IMR-90 (cell line): ENCODE measurements at regions not wholly inside any gene's neighbourhood (a gene's known extent, or its start where the extent isn't known, plus 50 kb on each side); places are given as distances from the start of the nearest gene placed in this dataset.

Experiments used
- ATAC-seq: fragments of 200-7000 bp; cut with Tn5 transposase; 2 replicates; pipeline ENCODE4 v1.9.1; 2020; ENCODE audit warnings: low read depth, mild to moderate bottlenecking, moderate library complexity
- BruUV-seq: library from RNA; stranded (reverse); fragments of 400-500 nt; replicated peaks from 2 replicates; lab custom pipeline; 2021; lab: Mats Ljungman, UMichigan
- CTCF ChIA-PET: fragments of 300-600 bp; formaldehyde crosslinking; extraction: SDS; loops from one replicate; lab custom pipeline; 2021; ENCODE audit warnings: antibody characterized with exemption; lab: Yijun Ruan, JAX
- POLR2A ChIA-PET: fragments of 300-600 bp; sonication (Branson Sonifier 250); formaldehyde crosslinking; loops from one replicate; lab custom pipeline; 2022; ENCODE audit warnings: antibody characterized with exemption; ENCODE audit not compliant: unreplicated experiment; lab: Charles Lee
- DNase-seq: peaks from one replicate; pipeline ENCODE4 v3.0.0; 2013
- H2AFZ ChIP-seq: replicated peaks from 2 replicates; pipeline ENCODE3; 2013; ENCODE audit warnings: low read length, mild to moderate bottlenecking; ENCODE audit not compliant: poor library complexity
- H2AK5ac ChIP-seq: 2 replicates; pipeline ENCODE4 v1.6.1; 2013; ENCODE audit warnings: low read depth, low read length, inconsistent platforms
- H2AK9ac ChIP-seq: replicated peaks from 2 replicates; pipeline ENCODE3; 2013; ENCODE audit warnings: mild to moderate bottlenecking, low read depth, low read length, moderate library complexity; ENCODE audit not compliant: poor library complexity
- H2BK120ac ChIP-seq: 2 replicates; pipeline ENCODE4 v1.6.1; 2013; ENCODE audit warnings: low read depth, low read length, inconsistent platforms
- H2BK15ac ChIP-seq: 3 replicates; pipeline ENCODE4 v1.6.1; 2013; ENCODE audit warnings: low read depth, low read length, inconsistent platforms
- H2BK20ac ChIP-seq: 2 replicates; pipeline ENCODE4 v1.6.1; 2013; ENCODE audit warnings: low read depth, mild to moderate bottlenecking, inconsistent platforms, low read length, moderate library complexity
- H2BK5ac ChIP-seq: 2 replicates; pipeline ENCODE4 v1.6.1; 2013; ENCODE audit warnings: mild to moderate bottlenecking, low read depth, low read length, inconsistent platforms; ENCODE audit not compliant: poor library complexity, severe bottlenecking
- H3K14ac ChIP-seq: replicated peaks from 2 replicates; pipeline ENCODE4 v1.6.1; 2013; ENCODE audit warnings: low read depth, low read length, inconsistent platforms
- H3K18ac ChIP-seq: 2 replicates; pipeline ENCODE4 v1.6.1; 2013; ENCODE audit warnings: low read depth, low read length, control low read depth
- H3K23ac ChIP-seq: 2 replicates; pipeline ENCODE4 v1.6.1; 2013; ENCODE audit warnings: low read depth, low read length, inconsistent platforms
- H3K27ac ChIP-seq: 2 replicates; pipeline ENCODE4 v1.5.1; 2013; ENCODE audit warnings: mild to moderate bottlenecking, control low read depth, low read length; ENCODE audit not compliant: insufficient read depth
- H3K27me3 ChIP-seq: 2 replicates; pipeline ENCODE4 v1.6.1; 2013; ENCODE audit warnings: low read length; ENCODE audit not compliant: control insufficient read depth, insufficient read depth
- H3K36me3 ChIP-seq: 2 replicates; pipeline ENCODE4 v1.6.1; 2013; ENCODE audit warnings: low read length, mixed read lengths; ENCODE audit not compliant: control insufficient read depth, insufficient read depth
- H3K4ac ChIP-seq: 2 replicates; pipeline ENCODE4 v1.6.1; 2013; ENCODE audit warnings: low read depth, low read length, inconsistent platforms
- H3K4me1 ChIP-seq: 2 replicates; pipeline ENCODE4 v1.6.1; 2013; ENCODE audit warnings: low read length, mixed read lengths; ENCODE audit not compliant: control insufficient read depth, insufficient read depth
- H3K4me2 ChIP-seq: 2 replicates; pipeline ENCODE4 v1.6.1; 2013; ENCODE audit warnings: low read depth, mild to moderate bottlenecking, control low read depth, low read length, moderate library complexity
- H3K4me3 ChIP-seq: 2 replicates; pipeline ENCODE4 v1.5.1; 2013; ENCODE audit warnings: low read depth, mild to moderate bottlenecking, control low read depth, low read length, moderate library complexity; ENCODE audit not compliant: insufficient read depth
- H3K56ac ChIP-seq: 2 replicates; pipeline ENCODE4 v1.6.1; 2013; ENCODE audit warnings: low read length, inconsistent platforms; ENCODE audit not compliant: insufficient read depth; ENCODE audit errors: extremely low read depth
- H3K79me1 ChIP-seq, 2 experiments: 2 replicates each; pipeline ENCODE4 v1.6.1; 2013; ENCODE audit warnings: low read length in 2 of 2, inconsistent platforms in 1 of 2, low read depth in 1 of 2
- H3K9ac ChIP-seq: 2 replicates; pipeline ENCODE4 v1.6.1; 2013; ENCODE audit warnings: low read depth, low read length, control low read depth
- H3K9me1 ChIP-seq: 2 replicates; pipeline ENCODE4 v1.6.1; 2013; ENCODE audit warnings: low read length, inconsistent platforms; ENCODE audit not compliant: insufficient read depth
- H3K9me3 ChIP-seq: 2 replicates; pipeline ENCODE4 v1.6.1; 2013; ENCODE audit warnings: low read length; ENCODE audit not compliant: control insufficient read depth, insufficient read depth
- H4K20me1 ChIP-seq: 2 replicates; pipeline ENCODE4 v1.6.1; 2013; ENCODE audit warnings: low read length, inconsistent platforms; ENCODE audit not compliant: insufficient read depth
- H4K5ac ChIP-seq: 2 replicates; pipeline ENCODE4 v1.6.1; 2013; ENCODE audit warnings: mild to moderate bottlenecking, low read depth, low read length, control low read depth
- H4K8ac ChIP-seq, 2 experiments: 2 replicates each; pipeline ENCODE4 v1.6.1; 2013; ENCODE audit warnings: low read depth in 2 of 2, low read length in 2 of 2, control low read depth in 1 of 2, inconsistent platforms in 1 of 2
- H4K91ac ChIP-seq: 2 replicates; pipeline ENCODE4 v1.6.1; 2013; ENCODE audit warnings: low read depth, low read length, inconsistent platforms; ENCODE audit not compliant: insufficient read depth
- BHLHE40 ChIP-seq: fragments of 150-350 bp; IDR thresholded peaks from 2 replicates; pipeline ENCODE4 v1.6.1; 2016; ENCODE audit warnings: mild to moderate bottlenecking, low read depth, low read length
- CEBPB ChIP-seq: IDR thresholded peaks from 2 replicates; pipeline ENCODE4 v1.6.1; 2012; ENCODE audit warnings: low read depth, low read length, improper control_type of control experiment
- CHD1 ChIP-seq: IDR thresholded peaks from 2 replicates; pipeline ENCODE4 v1.6.1; 2012; ENCODE audit warnings: low read depth, low read length, improper control_type of control experiment
- CTCF ChIP-seq: conservative IDR thresholded peaks from 2 replicates; pipeline ENCODE4 v1.5.1; 2012; ENCODE audit warnings: mild to moderate bottlenecking, low read depth, low read length, improper control_type of control experiment
- ELK1 ChIP-seq: fragments of 150-350 bp; IDR thresholded peaks from 2 replicates; pipeline ENCODE4 v1.6.1; 2016; ENCODE audit warnings: low read depth, mild to moderate bottlenecking, low read length, moderate library complexity, borderline replicate concordance
- FOS ChIP-seq: fragments of 150-350 bp; IDR thresholded peaks from 2 replicates; pipeline ENCODE4 v1.6.1; 2016; ENCODE audit warnings: low read depth, low read length
- MAFK ChIP-seq: IDR thresholded peaks from 2 replicates; pipeline ENCODE4 v1.6.1; 2012; ENCODE audit warnings: low read depth, low read length, improper control_type of control experiment
- MAZ ChIP-seq: IDR thresholded peaks from 2 replicates; pipeline ENCODE4 v1.6.1; 2012; ENCODE audit warnings: low read depth, mild to moderate bottlenecking, low read length, improper control_type of control experiment, moderate library complexity, borderline replicate concordance
- MXI1 ChIP-seq: IDR thresholded peaks from 2 replicates; pipeline ENCODE4 v1.6.1; 2012; ENCODE audit warnings: low read depth, mild to moderate bottlenecking, low read length, moderate library complexity, borderline replicate concordance
- NFE2L2 ChIP-seq: fragments of 150-350 bp; IDR thresholded peaks from 2 replicates; pipeline ENCODE4 v1.6.1; 2016; ENCODE audit warnings: low read depth, mild to moderate bottlenecking, low read length
- POLR2A ChIP-seq: IDR thresholded peaks from 2 replicates; pipeline ENCODE4 v1.6.1; 2012; ENCODE audit warnings: mild to moderate bottlenecking, low read depth, low read length
- RAD21 ChIP-seq: IDR thresholded peaks from 2 replicates; pipeline ENCODE4 v1.6.1; 2012; ENCODE audit warnings: low read length, improper control_type of control experiment
- RCOR1 ChIP-seq: IDR thresholded peaks from 2 replicates; pipeline ENCODE4 v1.6.1; 2012; ENCODE audit warnings: mild to moderate bottlenecking, low read length, improper control_type of control experiment; ENCODE audit not compliant: insufficient replicate concordance
- RFX5 ChIP-seq: IDR thresholded peaks from 2 replicates; pipeline ENCODE4 v1.8.0; 2012; ENCODE audit warnings: low read depth, mild to moderate bottlenecking, low read length, moderate library complexity
- SMC3 ChIP-seq: fragments of 150-350 bp; IDR thresholded peaks from 2 replicates; pipeline ENCODE4 v1.6.1; 2016; ENCODE audit warnings: low read depth, mild to moderate bottlenecking, antibody characterized with exemption, low read length, moderate library complexity
- USF2 ChIP-seq: fragments of 150-350 bp; IDR thresholded peaks from 2 replicates; pipeline ENCODE4 v1.6.1; 2017; ENCODE audit warnings: mild to moderate bottlenecking, antibody characterized with exemption, low read length, low read depth
- WGBS, 2 experiments: methylation state at CpG; one replicate each; pipeline versions ENCODE4 v1.1.5 to v1.1.7; 2013; ENCODE audit warnings: missing lambda C conversion rate in 2 of 2; ENCODE audit not compliant: insufficient read length in 1 of 2; ENCODE audit errors: extremely low coverage in 2 of 2; 5-methylcytosine and 5-hydroxymethylcytosine counted together
- dilution Hi-C: fragments of 300-500 bp; cut with HindIII; formaldehyde crosslinking; loops from one replicate; pipeline ENCODE4 v1.14.3; 2018; ENCODE audit warnings: low sequenced_read_pairs; ENCODE audit not compliant: unreplicated experiment
- in situ Hi-C: fragments of 300-500 bp; cut with MboI; formaldehyde crosslinking; loops from 3 replicates; pipeline ENCODE4 v1.14.3; 2019; ENCODE audit warnings: low sequenced_read_pairs, inconsistent platforms, mixed read lengths
- intact Hi-C: fragments of 100-400 bp; cut with micrococcal nuclease; formaldehyde crosslinking; loops from 2 replicates; pipeline ENCODE4 v1.10.0; 2022

- dilution Hi-C loops = no loop called here
- no peak overlapping the region for H2BK5ac ChIP-seq
- no peaks in the 10 kb centered on the region for H4K20me1 ChIP-seq
- no peaks in the 10 kb centered on the region for H3K27me3 ChIP-seq
- no peak overlapping the region for H3K4me2 ChIP-seq
- H2AK9ac ChIP-seq = no peak overlapping the region
- H3K4me1 ChIP-seq = no peaks in the 10 kb centered on the region
- no peak overlapping the region for H2BK120ac ChIP-seq
- H3K14ac ChIP-seq = no peak overlapping the region
- no TSS peak for BruUV-seq
- H3K18ac ChIP-seq = no peak overlapping the region
- H2AFZ ChIP-seq = no peak overlapping the region
- H4K8ac ChIP-seq = no peak overlapping the region
- no peak overlapping the region for H3K4me3 ChIP-seq
- H2BK15ac ChIP-seq = no peak overlapping the region
- intact Hi-C loops = no loop called here
- ATAC-seq (no peak), DNase-seq (no peak)
- no peak overlapping the region for H4K5ac ChIP-seq
- no peak overlapping the region for H3K23ac ChIP-seq
- WGBS, 2 experiments = no CpG with 5 or more reads among the region's 1 CpG
- no peak overlapping the region for H3K56ac ChIP-seq
- no peaks in the 10 kb centered on the region for H3K79me1 ChIP-seq
- H3K36me3 ChIP-seq = no peaks in the 10 kb centered on the region
- H2AK5ac ChIP-seq = no peak overlapping the region
- ChIA-PET POLR2A (no interaction called here), CTCF (no interaction called here)
- no peak overlapping the region for H2BK20ac ChIP-seq
- in situ Hi-C loops = no loop called here
- H3K9ac ChIP-seq = no peak overlapping the region
- H3K9me3 ChIP-seq = peaks cover 33% of the 10 kb centered on the region
- TF ChIP-seq MAFK (no peak), NFE2L2 (no peak), RAD21 (no peak), MAZ (no peak), BHLHE40 (no peak), RFX5 (no peak), ELK1 (no peak), MXI1 (no peak), CTCF (no peak), SMC3 (no peak), POLR2A (no peak), CEBPB (no peak), USF2 (no peak), CHD1 (no peak), RCOR1 (no peak), FOS (no peak)
- no peak overlapping the region for H4K91ac ChIP-seq
- no peak overlapping the region for H3K4ac ChIP-seq
- no peaks in the 10 kb centered on the region for H3K9me1 ChIP-seq
- no peak overlapping the region for H3K27ac ChIP-seq
Measured at GRCh38 chr10:121415063-121415399, 183.2 kb downstream of the FGFR2 start.
